Bone marrow (tissue), 2 donors: ENCODE measurements at regions not wholly inside any gene's neighbourhood (a gene's known extent, or its start where the extent isn't known, plus 50 kb on each side); places are given as distances from the start of the nearest gene placed in this dataset.
"Not testable (repeated sequence)": the region's sequence is repeated elsewhere in the genome, so short reads cannot be mapped to it uniquely, and the experiment has no call there.

Experiments used
- DNase-seq, 2 donors: peaks; one replicate each; lab custom pipeline; 2025; lab: John Stamatoyannopoulos, UW

DNA sequence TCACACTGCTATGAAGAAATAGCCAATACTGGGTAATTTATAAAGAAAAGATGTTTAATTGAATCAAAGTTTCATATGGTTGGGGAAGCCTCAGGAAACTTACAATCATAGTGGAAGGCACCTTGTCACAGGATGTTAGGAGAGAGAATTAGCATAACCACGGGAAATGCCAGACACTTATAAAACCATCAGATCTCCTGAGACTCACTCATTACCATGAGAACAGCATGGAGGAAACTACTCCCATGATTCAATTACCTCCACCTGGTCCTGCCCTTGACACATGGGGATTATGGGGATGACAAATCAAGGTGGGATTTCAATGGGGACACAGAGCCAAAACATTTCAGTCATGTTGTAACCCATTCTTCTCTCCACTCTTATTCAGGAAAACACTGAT, 472.9 kb upstream of the FSIP2 start:
- no peak for DNase-seq

DNA sequence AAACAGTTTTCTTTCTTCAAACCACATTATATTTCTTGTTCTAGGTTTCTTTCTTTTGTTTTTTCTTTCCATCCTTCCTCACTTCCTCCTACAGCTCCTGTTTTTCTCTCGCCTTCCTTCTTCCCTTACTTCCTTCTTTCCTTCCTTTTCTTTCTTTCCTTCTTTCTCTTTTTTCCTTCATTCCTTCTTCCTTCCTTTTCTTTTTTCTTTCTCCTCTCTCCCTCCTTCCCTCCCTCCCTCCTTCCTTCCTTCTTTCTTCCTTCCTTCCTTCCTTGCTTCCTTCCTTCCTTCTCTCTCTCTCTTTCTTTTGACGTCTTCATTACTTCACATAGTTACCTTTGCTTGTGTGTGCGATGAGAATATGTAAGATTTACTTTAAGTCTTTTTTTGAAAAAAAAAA, 470.0 kb upstream of the FSIP2 start:
- DNase-seq, result no peak

DNA sequence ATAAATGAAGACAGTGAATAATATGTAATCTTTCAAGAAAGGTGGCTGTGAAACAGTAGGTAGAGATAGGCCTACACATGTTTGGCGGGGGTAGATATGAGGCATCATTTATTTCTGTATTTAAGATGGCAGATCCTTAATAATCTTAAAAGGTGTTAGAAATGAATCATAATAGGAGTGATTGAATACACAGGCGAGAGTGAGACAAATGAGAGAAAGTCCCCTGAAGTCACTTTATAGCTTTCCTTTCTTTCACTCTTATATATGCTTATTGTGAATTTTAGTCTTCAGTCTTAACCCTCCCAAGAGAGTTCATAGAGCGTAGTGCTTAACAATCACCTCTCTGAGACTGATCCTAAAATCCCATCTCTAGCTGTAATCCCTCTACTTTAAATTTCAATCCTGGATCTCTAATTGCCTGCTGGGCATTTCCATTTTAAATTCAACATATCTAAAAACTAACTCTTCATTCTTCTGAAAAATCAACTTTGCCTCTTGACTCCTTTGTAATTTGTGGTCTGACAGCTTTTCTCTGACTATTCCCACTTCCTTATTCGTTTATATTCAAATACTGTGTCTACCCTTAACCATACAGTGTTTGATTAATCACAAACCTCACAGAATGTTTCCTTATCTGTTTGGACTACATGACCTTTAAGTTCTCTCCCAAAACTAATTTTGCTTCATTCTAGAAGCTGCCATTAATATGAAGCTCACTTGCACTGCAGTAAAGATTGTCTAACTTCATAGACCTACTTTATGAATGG, 463.7 kb upstream of the FSIP2 start:
- no peak for DNase-seq

DNA sequence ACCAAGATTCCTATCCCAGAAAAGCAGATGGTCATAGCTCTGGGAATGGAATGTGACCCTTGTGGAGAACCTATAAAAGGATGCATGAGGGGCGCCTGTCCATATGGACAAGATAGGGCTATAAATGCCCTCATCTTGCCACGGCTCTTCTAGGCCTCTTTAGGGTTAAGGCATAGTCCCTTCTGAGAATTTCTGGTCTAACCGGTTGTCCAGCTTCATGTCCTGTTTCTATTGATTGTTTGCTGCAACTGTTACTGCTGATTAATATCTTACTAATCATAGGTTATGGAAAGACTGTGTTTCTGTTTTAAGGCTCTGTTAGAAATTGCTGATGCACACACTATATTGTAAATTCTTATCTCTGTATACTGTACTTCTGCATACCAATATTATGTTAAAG, 462.6 kb upstream of the FSIP2 start:
- DNase-seq, result not testable (repeated sequence)

DNA sequence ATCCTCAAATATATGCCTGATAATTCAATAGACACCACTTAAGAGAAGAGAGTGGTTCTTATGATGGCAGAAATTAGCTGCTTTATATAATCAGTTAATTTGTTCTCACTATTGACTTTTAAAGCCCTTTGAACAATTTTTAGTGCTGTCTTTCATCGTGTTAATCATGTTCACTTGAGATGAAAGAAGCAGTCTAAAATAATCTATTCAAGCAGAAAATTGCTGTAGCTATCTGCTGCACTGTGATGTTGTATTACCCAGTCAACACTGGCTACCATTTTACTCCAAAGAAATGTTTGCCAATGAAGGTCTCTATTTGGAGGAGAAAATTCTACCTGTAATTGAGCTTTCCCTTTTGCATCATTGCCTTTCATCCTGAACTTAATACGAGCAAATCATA, 459.8 kb upstream of the FSIP2 start:
- no peak for DNase-seq

DNA sequence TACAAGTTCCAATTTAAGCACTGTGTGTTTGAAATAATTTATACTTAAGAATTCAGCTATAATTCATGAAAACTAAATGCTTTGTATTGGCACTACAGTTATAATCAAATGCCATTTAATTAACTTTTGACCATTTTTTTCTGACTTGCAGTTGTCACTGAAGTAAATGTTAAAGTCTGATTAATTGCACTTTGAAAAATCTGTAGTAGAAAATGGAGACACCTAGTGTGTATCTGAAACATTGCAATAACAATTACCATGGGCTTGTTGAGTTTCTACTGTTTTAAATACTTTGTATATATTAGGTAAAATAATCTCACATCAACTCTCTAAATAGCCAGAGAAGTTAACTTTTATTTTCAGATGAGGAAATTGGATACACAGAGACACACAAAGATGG, 458.6 kb upstream of the FSIP2 start:
- no peak for DNase-seq

DNA sequence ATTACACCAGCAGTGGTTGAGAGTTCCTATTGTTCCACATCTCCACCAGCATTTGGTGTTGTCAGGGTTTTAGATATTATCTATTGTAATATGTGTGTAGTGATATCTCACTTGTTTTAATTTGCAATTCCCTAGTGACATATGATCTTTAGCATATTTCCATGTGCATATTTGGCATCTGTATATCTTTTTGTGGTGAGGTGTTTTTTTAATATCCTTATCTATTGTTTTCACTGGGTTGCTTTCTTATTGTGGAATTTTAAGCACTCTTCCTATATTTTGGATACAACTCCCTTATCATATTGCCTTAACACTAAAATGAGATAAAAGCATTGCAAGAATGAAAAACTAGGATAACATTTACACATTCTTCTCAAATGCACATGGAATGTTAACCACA, 453.9 kb upstream of the FSIP2 start:
- no peak for DNase-seq

DNA sequence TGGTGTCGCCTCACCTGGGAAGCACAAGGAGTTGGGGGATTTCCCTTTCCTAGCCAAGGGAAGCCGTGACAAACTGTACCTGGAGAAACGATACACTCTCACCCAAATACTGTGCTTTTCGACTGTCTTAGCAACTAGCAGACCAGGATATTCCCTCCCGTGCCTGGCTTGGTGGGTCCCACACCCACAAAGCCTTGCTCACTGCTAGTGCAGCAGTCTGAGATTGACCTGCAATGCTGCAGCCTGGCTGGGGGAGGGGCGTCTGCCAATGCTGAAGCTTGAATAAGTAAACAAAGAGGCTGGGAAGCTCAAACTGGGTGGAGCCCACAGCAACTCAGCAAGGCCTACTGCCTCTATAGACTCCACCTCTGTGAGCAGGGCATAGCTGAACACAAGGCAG, 448.6 kb upstream of the FSIP2 start:
- DNase-seq, result not testable (repeated sequence)

DNA sequence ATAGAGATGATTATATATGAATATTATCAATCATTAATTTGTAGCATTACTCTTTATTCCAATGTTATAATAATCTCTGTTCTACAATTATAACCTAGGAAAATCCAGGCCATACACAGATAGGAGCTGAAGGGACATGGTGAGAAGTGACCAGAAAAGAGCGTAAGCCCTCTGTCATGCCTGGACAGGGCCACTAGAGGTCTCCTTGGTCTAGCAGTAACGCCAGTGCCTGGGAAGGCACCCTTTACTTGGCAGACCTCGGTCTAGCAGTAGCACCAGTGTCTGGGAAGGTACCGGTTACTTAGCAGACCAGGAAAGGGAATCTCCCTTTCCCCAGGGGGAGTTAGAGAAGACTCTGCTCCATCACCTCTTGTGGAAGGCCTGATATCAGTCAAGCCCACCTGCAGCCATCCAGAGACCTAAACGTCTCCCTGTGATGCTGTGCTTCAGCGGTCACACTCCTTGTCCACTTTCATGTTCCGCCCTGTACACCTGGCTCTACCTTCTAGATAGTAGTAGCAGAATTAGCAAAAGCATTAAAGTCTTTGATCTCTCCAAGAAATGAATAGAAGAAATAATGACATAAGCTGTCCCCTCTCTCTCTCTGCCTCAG, 447.5 kb upstream of the FSIP2 start:
- peak in 1 of 2 donors; percentile 1 for DNase-seq

DNA sequence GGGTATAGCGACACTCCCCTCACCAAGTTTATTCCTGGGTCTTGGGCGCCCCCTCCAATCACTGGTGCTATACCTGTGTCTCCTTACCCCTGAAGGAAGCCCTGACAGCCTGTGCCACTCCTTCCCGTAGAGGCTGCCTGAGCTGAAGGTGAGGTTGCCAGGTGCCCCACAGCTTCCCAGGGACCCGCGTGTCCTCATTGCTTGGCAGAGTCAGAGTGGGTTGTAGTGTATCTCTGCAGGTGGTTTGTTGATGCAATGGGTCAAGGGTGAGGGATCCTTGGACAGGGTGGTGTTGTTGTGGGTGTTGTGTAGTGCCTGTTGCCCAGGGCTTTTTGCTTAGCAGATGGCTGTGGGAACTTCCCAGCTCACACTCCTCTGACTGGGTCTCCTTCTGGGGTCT, 438.7 kb upstream of the FSIP2 start:
- DNase-seq, result no peak

DNA sequence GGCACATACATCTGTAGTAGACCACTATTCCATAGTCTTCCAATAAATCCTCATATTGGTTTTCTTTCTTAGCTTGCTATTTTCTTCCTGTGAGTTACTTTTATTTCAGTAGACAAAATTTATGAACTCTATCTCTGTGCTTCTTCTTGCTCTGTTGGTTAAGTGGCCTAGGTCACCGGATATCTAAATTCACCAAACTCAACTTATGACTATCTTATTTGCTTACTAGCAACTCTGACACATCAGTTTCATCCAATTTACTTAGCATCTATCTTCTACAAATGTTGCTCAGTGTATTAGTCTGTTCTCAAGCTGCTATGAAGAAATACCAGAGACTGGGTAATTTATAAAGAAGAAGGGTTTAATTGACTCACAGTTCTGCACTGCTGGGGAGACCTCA, 432.5 kb upstream of the FSIP2 start:
- no peak for DNase-seq

DNA sequence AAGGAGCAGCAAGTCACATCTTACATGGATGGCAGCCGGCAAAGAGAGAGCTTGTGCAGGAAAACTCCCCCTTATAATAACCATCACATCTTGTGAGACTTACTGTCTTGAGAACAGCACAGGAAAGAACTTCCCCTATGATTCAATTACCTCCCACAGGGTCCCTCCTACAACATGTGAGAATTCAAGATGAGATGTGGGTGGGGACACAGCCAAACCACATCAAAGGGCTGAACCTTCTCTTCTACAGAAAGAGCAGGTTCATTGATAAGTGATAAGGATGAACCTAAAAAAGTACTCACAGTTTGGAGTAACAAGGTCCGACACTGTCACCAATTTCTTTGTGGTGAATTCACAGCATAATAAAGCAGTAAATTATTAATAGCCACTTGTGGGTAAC, 422.2 kb upstream of the FSIP2 start:
- DNase-seq, result no peak

DNA sequence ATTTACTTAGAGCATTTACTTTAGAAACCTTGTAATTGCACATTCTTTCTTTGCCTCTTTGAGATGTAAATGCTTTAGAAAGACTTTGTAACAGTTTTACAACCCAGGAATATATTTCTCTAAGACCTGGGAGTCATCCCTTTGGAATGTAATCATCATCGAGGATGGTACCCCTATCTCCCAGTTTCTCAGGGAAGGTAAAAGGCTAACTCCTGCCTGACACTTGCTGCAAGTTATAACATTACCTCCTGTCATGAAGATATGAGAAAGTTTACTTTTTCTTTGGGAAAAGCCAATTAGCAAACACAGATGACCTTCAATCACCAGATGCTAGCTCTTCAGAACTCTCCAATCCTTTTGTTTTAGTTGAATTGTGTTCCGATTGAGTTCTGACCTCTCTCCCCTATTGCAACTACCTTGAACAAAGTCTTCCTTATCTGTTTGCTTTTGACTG, 420.3 kb upstream of the FSIP2 start:
- no peak for DNase-seq

DNA sequence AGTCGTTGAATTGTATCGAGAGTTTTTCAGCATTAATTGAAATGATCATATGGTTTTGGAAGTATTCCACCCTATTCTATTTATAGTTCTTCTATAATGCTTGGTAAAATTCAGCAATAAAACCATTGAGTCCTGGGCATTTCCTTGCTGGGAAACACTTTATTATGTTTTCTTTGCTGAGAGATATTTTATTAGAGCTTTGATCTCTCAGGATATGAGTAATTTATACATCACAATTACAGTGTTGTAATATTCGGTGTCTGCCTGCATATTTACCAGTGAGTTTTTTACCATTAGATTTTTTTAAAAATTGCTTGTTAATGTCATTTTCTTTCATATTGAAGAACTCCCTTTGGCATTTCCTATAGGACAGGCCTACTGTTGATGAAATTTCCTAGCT, 402.7 kb upstream of the FSIP2 start:
- no peak for DNase-seq

DNA sequence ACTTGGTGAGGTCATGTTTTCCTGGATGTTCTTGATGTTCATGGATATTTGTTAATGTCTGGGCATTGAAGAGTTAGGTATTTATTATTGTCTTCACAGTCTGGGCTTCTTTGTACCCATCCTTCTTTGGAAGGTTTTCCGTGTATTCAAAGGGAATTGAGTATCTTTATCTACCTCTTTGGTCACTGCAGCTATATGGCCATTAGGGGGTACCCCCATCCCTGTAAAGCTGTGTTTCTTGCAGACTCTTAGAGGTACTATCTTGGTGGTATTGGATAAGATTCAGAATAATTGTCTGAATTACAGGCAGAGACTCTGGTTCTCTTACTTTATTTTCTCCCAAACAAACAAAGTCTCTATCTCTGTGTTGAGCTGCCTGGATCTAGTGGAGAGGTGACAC, 401.6 kb upstream of the FSIP2 start:
- DNase-seq, result no peak

DNA sequence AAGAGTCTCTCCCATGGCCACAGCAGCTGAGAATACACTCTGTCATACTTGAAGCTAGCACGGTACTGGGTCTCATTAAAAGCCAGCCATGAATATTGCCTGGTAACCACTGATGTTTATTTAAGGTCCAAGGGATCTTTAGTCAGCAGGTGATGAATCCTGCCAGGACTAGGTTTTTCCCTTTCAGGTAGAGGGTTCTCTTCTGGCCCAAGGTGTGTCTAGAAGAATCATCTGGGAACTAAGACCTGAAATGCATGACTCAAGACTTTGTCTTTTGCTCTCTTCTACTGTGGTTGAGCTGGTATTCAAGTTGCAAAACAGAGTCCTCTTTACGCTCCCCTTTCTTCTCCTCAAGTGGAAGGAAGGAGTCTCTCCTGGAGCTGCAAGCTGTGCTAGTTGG, 400.5 kb upstream of the FSIP2 start:
- no peak for DNase-seq

DNA sequence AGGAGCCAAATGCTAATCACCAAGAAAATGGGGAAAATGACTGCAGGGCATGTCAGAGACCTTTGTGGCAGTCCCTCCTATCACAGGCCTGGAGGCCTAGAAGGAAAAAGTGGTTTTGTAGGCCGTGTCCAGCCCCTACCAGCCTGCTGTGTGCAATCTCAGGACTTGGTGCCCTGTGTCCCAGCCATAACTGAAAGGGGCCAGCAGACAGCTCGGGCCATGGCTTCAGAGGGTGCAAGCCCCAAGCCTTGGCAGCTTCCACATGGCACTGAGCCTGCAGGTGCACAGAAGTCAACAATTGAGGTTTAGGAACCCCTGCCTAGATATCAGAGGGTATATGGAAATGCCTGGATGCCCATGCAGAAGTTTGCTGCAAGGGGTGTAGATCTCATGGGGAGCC, 391.2 kb upstream of the FSIP2 start:
- DNase-seq, result no peak

DNA sequence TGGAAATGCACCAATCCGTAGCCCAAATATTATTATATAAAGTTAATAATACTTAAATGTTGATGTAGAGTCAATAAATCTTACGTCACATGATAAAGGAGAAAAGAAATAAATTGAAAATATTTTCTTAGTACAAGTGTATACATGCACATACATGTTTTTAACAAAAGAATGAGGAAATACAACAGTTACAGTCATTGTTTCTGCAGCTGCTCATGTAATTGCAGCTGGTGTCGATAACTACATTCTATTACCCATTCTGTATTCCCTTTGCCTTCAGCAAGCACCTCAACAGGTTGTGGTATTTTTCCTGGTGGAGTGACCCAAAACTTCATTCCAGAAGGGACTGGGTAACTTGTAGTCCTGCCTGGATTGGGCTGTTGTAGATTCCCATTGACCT, 377.8 kb upstream of the FSIP2 start:
- no peak for DNase-seq

DNA sequence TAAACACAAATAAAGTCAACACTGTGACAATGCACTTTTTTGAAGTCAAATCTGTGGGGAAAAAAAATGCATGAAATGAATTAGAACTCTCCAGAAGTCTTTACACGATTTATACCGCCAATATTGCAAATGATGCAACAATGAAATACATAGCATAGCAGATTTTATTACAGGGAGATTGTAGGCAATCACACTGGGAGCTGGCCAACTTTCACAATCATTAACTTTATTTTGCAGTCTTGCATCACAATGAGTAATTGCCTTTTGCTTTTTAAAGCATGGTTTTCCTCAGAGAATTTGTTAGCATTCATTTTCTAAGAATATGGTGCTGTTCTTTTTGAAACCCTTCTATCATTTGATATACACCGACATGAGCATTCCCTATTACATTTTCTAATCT, 366.4 kb upstream of the FSIP2 start:
- DNase-seq, result no peak

DNA sequence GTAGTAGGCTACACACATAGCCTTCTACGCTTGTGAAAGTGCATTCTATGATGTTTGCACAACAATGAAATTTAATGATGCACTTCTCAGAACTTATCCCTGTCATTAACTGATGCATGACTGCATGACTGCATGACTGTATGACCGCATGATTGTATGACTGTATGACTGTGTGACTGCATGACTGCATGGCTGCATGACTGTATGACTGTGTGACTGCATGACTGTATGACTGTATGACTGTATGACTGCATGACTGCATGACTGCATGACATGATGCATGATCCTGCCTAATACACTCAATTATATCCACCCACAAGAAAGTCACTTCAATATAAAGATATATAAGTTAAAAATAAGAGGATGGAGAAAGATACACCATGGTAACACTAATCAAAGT, 365.4 kb upstream of the FSIP2 start:
- no peak for DNase-seq

DNA sequence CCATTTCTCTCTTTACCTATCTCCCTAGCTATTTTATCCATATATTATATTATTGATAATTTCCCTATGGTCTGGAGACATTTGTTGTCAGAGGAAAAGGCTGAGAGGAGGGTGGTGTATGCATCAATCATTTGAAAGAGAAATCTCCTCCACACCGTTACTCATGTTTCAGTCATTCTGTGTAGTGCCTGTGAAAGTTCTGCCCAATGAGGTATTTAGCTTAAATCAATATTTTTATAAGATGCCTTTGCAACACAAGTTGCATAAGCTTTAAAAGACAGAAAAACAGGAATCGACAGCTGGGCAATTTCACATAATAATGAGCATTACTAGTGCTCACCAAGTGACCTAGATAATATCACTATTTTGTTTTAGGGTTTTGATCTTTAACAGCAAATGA, 363.7 kb upstream of the FSIP2 start:
- no peak for DNase-seq

DNA sequence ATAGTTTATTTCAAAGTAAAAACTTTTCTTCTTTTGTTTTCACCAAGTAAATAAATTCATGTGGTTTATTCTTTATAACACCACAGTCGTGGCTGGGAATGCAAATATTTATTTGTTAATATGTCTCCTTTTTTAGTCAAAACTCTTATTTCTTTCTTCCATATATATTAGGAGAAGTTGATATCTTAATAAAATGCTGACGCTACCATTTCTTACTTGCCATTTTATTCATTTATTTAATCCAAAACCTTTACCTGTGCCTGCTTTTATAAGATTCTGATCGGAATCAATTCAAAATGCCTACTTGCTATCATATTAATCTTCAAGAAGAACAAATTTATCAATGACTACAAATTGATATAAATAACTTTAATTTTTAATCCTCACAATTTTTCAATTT, 362.9 kb upstream of the FSIP2 start:
- DNase-seq, result no peak

DNA sequence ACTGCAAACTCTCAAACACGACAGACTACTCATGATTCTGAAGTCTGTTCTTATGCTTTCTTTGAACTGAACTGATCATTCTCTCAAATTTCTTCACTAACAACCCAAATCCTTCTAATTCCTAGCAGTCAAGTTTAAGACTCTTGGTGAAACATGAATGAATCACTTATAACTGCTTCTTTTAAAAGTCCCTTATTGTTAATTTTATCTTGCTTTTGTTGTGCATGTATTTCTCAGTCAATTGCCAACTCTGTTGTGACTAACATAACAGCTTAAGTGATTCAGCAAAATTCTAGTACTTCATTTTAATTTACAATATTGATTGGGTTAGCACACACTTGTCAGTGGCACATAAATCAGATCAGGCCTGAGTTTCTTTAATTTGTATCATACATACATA, 357.0 kb upstream of the FSIP2 start:
- DNase-seq, result no peak
